ENCODE measurements at regions not wholly inside any gene's neighbourhood (a gene's known extent, or its start where the extent isn't known, plus 50 kb on each side); places are given as distances from the start of the nearest gene placed in this dataset.

DNA sequence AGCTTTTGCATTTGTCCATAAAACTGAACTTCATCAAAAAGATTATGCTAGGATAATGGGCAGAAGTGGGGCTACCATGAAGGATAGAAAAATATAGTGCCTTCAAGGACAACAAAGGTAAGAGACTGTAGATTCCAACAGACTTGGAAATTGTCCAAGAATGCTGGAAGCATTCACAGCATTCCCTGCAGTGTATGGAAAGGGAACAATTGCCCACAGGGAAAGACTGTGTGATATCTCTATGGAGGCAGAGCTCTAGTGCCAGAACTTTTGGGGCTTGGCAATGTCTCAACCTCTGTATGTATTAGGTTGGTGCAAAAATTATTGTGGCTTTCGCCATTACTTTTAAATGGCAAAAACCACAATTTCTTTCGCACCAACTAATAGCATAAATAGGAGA, 1598.8 kb upstream of the MIR17HG start:
- TF ChIP-seq, protein P1, sequence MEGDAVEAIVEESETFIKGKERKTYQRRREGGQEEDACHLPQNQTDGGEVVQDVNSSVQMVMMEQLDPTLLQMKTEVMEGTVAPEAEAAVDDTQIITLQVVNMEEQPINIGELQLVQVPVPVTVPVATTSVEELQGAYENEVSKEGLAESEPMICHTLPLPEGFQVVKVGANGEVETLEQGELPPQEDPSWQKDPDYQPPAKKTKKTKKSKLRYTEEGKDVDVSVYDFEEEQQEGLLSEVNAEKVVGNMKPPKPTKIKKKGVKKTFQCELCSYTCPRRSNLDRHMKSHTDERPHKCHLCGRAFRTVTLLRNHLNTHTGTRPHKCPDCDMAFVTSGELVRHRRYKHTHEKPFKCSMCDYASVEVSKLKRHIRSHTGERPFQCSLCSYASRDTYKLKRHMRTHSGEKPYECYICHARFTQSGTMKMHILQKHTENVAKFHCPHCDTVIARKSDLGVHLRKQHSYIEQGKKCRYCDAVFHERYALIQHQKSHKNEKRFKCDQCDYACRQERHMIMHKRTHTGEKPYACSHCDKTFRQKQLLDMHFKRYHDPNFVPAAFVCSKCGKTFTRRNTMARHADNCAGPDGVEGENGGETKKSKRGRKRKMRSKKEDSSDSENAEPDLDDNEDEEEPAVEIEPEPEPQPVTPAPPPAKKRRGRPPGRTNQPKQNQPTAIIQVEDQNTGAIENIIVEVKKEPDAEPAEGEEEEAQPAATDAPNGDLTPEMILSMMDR (conservative IDR thresholded peaks at IDR 0.05; ENCODE audit: low read depth, low read length): no peak
- no peak for TF ChIP-seq RCOR1 (IDR thresholded peaks at IDR 0.05; ENCODE audit: insufficient replicate concordance, low read length)
- TF ChIP-seq, protein P2, sequence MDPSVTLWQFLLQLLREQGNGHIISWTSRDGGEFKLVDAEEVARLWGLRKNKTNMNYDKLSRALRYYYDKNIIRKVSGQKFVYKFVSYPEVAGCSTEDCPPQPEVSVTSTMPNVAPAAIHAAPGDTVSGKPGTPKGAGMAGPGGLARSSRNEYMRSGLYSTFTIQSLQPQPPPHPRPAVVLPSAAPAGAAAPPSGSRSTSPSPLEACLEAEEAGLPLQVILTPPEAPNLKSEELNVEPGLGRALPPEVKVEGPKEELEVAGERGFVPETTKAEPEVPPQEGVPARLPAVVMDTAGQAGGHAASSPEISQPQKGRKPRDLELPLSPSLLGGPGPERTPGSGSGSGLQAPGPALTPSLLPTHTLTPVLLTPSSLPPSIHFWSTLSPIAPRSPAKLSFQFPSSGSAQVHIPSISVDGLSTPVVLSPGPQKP (IDR thresholded peaks at IDR 0.05; ENCODE audit: borderline replicate concordance, low read depth, low read length): no peak
- no peak for TF ChIP-seq RFX5 (IDR thresholded peaks at IDR 0.05; ENCODE audit: low read depth, low read length)
- no peak for TF ChIP-seq MXI1 (IDR thresholded peaks at IDR 0.05; ENCODE audit: borderline replicate concordance, low read depth, low read length)
- TF ChIP-seq BHLHE40 (IDR thresholded peaks at IDR 0.05; ENCODE audit: low read depth, low read length): no peak
- no peak for TF ChIP-seq POLR2A (IDR thresholded peaks at IDR 0.05; ENCODE audit: low read depth, low read length)
- TF ChIP-seq, protein P3, sequence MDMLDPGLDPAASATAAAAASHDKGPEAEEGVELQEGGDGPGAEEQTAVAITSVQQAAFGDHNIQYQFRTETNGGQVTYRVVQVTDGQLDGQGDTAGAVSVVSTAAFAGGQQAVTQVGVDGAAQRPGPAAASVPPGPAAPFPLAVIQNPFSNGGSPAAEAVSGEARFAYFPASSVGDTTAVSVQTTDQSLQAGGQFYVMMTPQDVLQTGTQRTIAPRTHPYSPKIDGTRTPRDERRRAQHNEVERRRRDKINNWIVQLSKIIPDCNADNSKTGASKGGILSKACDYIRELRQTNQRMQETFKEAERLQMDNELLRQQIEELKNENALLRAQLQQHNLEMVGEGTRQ (IDR thresholded peaks at IDR 0.05; ENCODE audit: low read depth, low read length): no peak
- TF ChIP-seq RAD21 (IDR thresholded peaks at IDR 0.05; ENCODE audit: low read length): no peak
- no peak for TF ChIP-seq CEBPB (IDR thresholded peaks at IDR 0.05; ENCODE audit: low read depth, low read length)
- no peak for TF ChIP-seq MAFK (IDR thresholded peaks at IDR 0.05; ENCODE audit: low read depth, low read length)
- TF ChIP-seq FOS (IDR thresholded peaks at IDR 0.05; ENCODE audit: low read depth, low read length): no peak
- TF ChIP-seq CHD1 (IDR thresholded peaks at IDR 0.05; ENCODE audit: low read depth, low read length): no peak

Data from IMR-90 (cell line).